CD4-positive, alpha-beta T cell (primary cell): ENCODE measurements at regions not wholly inside any gene's neighbourhood (a gene's known extent, or its start where the extent isn't known, plus 50 kb on each side); places are given as distances from the start of the nearest gene placed in this dataset.
"Not testable (repeated sequence)": the region's sequence is repeated elsewhere in the genome, so short reads cannot be mapped to it uniquely, and the experiment has no call there.

ENCODE experiments used
- ATAC-seq: fragments of 200-7000 bp; cut with Tn5 transposase; one replicate; pipeline ENCODE4 v1.10.0; 2022; ENCODE audit warnings: mild to moderate bottlenecking; ENCODE audit not compliant: poor library complexity
- CTCF ChIA-PET: fragments of 350-600 bp; sonication (Branson Sonifier 250); formaldehyde crosslinking; loops from one replicate; lab custom pipeline; 2021; ENCODE audit warnings: antibody characterized with exemption, inconsistent platforms; lab: Charles Lee
- POLR2A ChIA-PET: fragments of 350-600 bp; sonication (Branson Sonifier 250); formaldehyde crosslinking; loops from one replicate; lab custom pipeline; 2021; ENCODE audit warnings: antibody characterized with exemption, inconsistent platforms; lab: Charles Lee
- DNase-seq, 14 experiments: peaks; one replicate each; pipeline ENCODE4 v3.0.0-alpha.2; 2013 to 2020; ENCODE audit warnings: mixed read lengths in 2 of 14
- H3K27ac ChIP-seq, 2 donors: one replicate each; pipeline versions ENCODE4 v1.5.1 to v1.7.0; 2013; ENCODE audit warnings: low read length in 2 of 2, low read depth in 1 of 2, mild to moderate bottlenecking in 1 of 2
- H3K27me3 ChIP-seq, 2 experiments: 1 replicate in 1 of 2; 2 replicates in 1 of 2; pipeline versions ENCODE4 v1.6.1 to v1.7.0; 2013; ENCODE audit warnings: low read length in 2 of 2, control low read depth in 1 of 2, mild to moderate bottlenecking in 1 of 2, moderate library complexity in 1 of 2; ENCODE audit not compliant: insufficient read depth in 2 of 2, control insufficient read depth in 1 of 2
- H3K36me3 ChIP-seq: one replicate; pipeline ENCODE4 v1.6.1; 2013; ENCODE audit warnings: low read length, control low read depth; ENCODE audit not compliant: insufficient read depth
- H3K4me1 ChIP-seq: one replicate; pipeline ENCODE4 v1.6.1; 2013; ENCODE audit warnings: low read length, control low read depth; ENCODE audit not compliant: insufficient read depth
- H3K4me3 ChIP-seq: one replicate; pipeline ENCODE4 v1.5.1; 2013; ENCODE audit warnings: mild to moderate bottlenecking, low read length, moderate library complexity
- H3K9me3 ChIP-seq, 2 experiments: 1 replicate in 1 of 2; 2 replicates in 1 of 2; pipeline versions ENCODE4 v1.6.1 to v1.7.0; 2013; ENCODE audit warnings: low read length in 2 of 2, mild to moderate bottlenecking in 2 of 2, control low read depth in 1 of 2, moderate library complexity in 1 of 2; ENCODE audit not compliant: control insufficient read depth in 1 of 2, insufficient read depth in 1 of 2
- H3K27ac Mint-ChIP-seq: one replicate; pipeline ENCODE4 v1.8.0; 2020; ENCODE audit warnings: mixed read lengths
- H3K27me3 Mint-ChIP-seq: one replicate; pipeline ENCODE4 v1.8.0; 2021; ENCODE audit warnings: mixed read lengths
- H3K36me3 Mint-ChIP-seq: one replicate; pipeline ENCODE4 v1.8.0; 2021; ENCODE audit warnings: low read depth, mixed read lengths
- H3K4me1 Mint-ChIP-seq: one replicate; pipeline ENCODE4 v1.8.0; 2021; ENCODE audit warnings: low read depth, mixed read lengths
- H3K4me3 Mint-ChIP-seq: one replicate; pipeline ENCODE4 v1.8.0; 2020; ENCODE audit warnings: mild to moderate bottlenecking, mixed read lengths
- H3K9me3 Mint-ChIP-seq: one replicate; pipeline ENCODE4 v1.8.0; 2020; ENCODE audit warnings: mixed read lengths
- intact Hi-C, 2 experiments: fragments of 100-400 bp; cut with DNase I in 1 of 2; cut with micrococcal nuclease in 1 of 2; formaldehyde crosslinking; loops; one replicate each; pipeline versions ENCODE4 v1.15.1 to v1.9.0; 2023 to 2025; cut with DNase I, micrococcal nuclease
- TF ChIP-seq, protein P1 (sequence below): fragments of 200-600 bp; IDR thresholded peaks from one replicate; pipeline ENCODE4 v1.8.0; 2022; ENCODE audit warnings: antibody characterized with exemption, mild to moderate bottlenecking

DNA sequence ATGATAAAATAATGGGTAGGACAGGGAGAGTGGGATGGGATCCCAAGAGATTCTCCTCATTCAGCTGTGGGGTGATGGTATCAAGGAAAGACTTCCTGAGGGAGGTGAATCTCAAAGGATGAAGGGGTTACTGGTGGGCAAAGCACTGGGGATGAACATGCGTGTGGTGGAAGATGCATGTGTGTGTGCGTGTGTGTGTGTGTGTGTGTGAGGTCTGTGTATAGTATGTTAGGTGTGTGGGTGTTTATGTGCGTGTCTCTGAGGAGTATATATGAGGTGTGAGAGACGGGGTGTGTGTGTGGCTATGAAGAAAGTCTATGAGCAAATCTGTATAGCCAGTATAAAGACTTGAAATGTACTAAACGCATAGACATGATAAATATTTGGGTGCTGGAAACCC, 220.0 kb upstream of the MYLIP start:
- Mint-ChIP-seq H3K9me3 (no peaks in the 10 kb centered on the region), H3K27me3 (no peaks in the 10 kb centered on the region), H3K36me3 (no peaks in the 10 kb centered on the region), H3K27ac (no peak overlapping the region), H3K4me3 (no peak overlapping the region), H3K4me1 (no peaks in the 10 kb centered on the region)
- Histone ChIP-seq H3K4me1 (no peaks in the 10 kb centered on the region), H3K36me3 (no peaks in the 10 kb centered on the region), H3K27ac (no peak overlapping the region), H3K27me3 (peaks cover 0 to 2% of the 10 kb centered on the region in 2 experiments), H3K4me3 (no peak overlapping the region), H3K9me3 (no peaks in the 10 kb centered on the region)
- intact Hi-C loops: no loop called here
- no peak for ATAC-seq
- ChIA-PET CTCF (interaction anchor here (1.6 kb wide), 1 partner anchor 10 kb away, joined by 3 read pairs; no protein-coding TSS in a partner anchor), POLR2A (no interaction called here)
- TF ChIP-seq, protein P1, sequence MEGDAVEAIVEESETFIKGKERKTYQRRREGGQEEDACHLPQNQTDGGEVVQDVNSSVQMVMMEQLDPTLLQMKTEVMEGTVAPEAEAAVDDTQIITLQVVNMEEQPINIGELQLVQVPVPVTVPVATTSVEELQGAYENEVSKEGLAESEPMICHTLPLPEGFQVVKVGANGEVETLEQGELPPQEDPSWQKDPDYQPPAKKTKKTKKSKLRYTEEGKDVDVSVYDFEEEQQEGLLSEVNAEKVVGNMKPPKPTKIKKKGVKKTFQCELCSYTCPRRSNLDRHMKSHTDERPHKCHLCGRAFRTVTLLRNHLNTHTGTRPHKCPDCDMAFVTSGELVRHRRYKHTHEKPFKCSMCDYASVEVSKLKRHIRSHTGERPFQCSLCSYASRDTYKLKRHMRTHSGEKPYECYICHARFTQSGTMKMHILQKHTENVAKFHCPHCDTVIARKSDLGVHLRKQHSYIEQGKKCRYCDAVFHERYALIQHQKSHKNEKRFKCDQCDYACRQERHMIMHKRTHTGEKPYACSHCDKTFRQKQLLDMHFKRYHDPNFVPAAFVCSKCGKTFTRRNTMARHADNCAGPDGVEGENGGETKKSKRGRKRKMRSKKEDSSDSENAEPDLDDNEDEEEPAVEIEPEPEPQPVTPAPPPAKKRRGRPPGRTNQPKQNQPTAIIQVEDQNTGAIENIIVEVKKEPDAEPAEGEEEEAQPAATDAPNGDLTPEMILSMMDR: no peak
- DNase-seq: no peak

GRCh38 chr6:15907914-15908518, 220.9 kb upstream of the MYLIP start:
- Histone ChIP-seq H3K36me3 (no peaks in the 10 kb centered on the region), H3K27ac (no peak overlapping the region), H3K9me3 (no peaks in the 10 kb centered on the region), H3K4me1 (no peaks in the 10 kb centered on the region), H3K27me3 (peaks cover 0 to 2% of the 10 kb centered on the region in 2 experiments), H3K4me3 (no peak overlapping the region)
- ChIA-PET CTCF (interaction anchor here (1.6 kb wide), 1 partner anchor 9 kb away, joined by 3 read pairs; no protein-coding TSS in a partner anchor), POLR2A (no interaction called here)
- no peaks in the 10 kb centered on the region for H3K27me3 Mint-ChIP-seq
- no peaks in the 10 kb centered on the region for H3K9me3 Mint-ChIP-seq
- intact Hi-C loops: no loop called here
- DNase-seq: no peak
- ATAC-seq: no peak
- no peaks in the 10 kb centered on the region for H3K4me1 Mint-ChIP-seq
- no peak overlapping the region for H3K4me3 Mint-ChIP-seq
- H3K36me3 Mint-ChIP-seq: no peaks in the 10 kb centered on the region
- no peak overlapping the region for H3K27ac Mint-ChIP-seq
- TF ChIP-seq, protein P1: no peak

DNA sequence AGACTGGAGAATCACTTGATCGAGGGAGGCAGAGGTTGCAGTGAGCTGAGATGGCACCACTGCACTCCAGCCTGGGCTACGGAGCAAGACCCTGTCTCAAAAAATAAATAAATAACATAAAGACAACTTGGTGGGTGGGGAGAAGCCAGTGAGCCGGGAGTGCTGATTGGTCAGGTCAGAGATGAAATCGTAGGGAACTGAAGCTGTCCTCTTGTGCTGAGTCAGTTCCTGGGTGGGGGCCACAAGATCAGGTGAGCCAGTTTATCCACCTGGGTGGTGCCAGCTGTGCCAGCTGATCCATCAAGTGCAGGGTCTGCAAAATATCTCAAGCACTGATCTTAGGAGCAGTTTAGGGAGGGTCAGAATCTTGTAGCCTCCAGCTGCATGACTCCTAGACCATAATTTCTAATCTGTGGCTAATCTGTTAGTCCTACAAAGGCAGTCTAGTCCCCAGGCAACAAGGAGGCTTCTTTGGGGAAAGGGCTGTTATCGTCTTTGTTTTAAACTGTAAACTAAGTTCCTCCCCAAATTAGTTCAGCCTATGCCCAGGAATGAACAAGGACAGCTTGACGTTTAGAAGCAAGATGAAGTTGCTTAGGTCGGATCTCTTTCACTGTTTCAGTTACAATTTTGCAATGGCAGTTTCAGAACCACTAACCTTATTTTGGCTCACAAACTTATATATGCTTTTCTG, 221.5 kb upstream of the MYLIP start:
- intact Hi-C loops, POLR2A ChIA-PET, H3K9me3 ChIP-seq: not testable (repeated sequence)

More for the DNA sequence above, 221.5 kb upstream of the MYLIP start:
- DNase-seq, H3K36me3 ChIP-seq, H3K4me3 ChIP-seq, H3K27me3 ChIP-seq, ATAC-seq, H3K4me3 Mint-ChIP-seq, H3K4me1 ChIP-seq, H3K27ac ChIP-seq, H3K4me1 Mint-ChIP-seq, H3K27ac Mint-ChIP-seq, H3K9me3 Mint-ChIP-seq, H3K27me3 Mint-ChIP-seq, H3K36me3 Mint-ChIP-seq: not testable (repeated sequence)
- CTCF ChIA-PET: interaction anchor here (1.6 kb wide), 1 partner anchor 9 kb away, joined by 3 read pairs; no protein-coding TSS in a partner anchor
